HuH-7 (cell line): ENCODE measurements at regions not wholly inside any gene's neighbourhood (a gene's known extent, or its start where the extent isn't known, plus 50 kb on each side); places are given as distances from the start of the nearest gene placed in this dataset.

ENCODE experiments used
- DNase-seq: peaks from one replicate; pipeline ENCODE4 v3.0.0; 2011; ENCODE audit warnings: low spot score

- no peak for DNase-seq
These were observed 415.4 kb downstream of the SLITRK5 start for GRCh38 chr13:88086577-88086976.

DNA sequence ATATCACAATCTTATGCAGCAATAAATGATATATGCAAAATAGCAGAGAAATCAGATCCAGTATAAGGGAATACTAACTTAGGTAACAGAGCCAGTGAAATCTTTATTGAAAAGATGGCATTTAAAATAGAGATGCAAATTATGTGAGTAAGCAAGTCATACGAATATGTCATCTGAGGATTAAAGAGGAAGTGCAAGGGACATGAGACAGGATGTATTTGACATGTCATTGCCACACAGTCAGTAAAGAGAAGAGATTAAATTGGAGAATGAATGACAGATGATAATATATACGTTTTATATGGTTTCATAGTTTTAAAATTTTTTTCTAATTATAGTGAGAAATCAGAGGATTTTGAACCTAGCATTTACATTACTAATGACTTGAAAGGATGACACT lies 426.4 kb downstream of the SLITRK5 start:
- DNase-seq, result no peak

- no peak for DNase-seq
These were observed 432.7 kb downstream of the SLITRK5 start for GRCh38 chr13:88103824-88104223.

DNA sequence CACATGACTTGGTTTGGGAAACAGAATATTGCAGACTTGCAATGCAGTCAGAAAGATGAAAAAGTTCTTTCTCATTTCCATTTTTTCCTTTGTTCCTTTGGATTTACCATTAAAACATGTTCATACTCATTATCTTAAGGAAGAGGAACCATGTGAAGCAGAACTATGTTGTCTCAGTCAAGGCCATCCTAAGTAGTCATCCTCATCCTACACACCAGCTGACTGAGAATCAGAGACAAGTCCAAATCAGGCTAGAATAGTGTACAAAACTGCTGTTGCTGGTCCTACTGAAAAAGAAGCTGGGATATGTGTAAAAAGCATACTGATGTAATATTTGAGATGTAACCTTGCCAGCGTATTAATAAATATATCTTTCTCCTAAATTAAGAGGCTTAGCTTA lies 433.4 kb downstream of the SLITRK5 start:
- no peak for DNase-seq

DNA sequence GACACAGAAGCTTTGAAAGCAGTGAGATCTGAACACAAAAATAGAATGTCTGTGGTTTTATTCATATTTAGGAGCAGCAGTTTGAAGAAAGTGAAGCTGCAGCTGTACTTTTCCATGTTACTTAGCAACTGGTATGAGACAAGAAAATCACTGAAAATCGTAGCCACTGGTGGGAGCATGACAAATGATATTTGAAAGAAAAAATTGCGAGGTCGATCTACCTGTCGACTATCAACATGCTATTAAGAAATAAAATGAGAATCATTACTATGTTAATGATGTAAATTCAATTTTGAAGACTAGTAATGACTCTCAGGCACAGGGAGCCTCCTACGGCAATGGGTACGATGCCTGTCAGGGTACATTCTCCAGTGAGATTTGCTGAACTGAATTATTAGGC lies 436.4 kb downstream of the SLITRK5 start:
- DNase-seq, result no peak

GRCh38 chr13:88112526-88112925 lies 441.4 kb downstream of the SLITRK5 start:
- DNase-seq, result no peak

DNA sequence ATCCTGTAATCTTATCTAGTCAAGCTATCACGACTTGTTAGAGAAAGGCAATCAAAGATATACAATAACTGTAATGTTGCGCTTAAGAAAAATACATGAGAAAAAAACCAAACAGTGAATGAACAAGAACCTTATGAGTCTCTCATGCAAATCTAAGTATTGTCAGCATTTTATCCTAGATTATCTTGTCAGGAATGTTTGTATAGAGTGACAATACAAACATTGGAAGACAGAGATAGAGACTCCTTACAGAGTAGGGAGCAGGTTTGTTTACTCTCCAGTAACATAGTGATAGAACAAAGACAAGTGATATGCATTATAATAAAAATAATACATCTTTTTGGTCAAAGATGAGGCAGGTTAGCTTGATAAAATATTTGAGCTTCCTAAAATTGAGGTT lies 444.8 kb downstream of the SLITRK5 start:
- no peak for DNase-seq

DNA sequence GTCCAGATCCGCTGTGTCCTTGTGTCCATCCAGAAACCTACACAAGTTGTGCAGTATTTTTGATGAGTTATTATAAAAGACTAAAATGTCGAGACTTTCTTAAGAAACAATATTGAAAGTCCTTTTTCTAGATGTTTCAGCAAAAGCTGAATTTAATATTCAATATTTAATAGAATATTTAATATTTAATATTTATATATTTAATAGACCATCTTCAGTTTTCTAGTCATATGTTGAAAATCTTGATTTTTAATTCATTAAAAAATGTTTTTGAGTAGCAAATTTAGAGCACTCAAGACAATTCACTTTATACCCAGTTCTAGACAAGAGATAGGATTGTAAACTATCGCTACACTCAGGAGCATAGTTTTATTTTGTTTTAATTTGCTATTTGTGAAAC lies 447.8 kb downstream of the SLITRK5 start:
- DNase-seq, result no peak

DNA sequence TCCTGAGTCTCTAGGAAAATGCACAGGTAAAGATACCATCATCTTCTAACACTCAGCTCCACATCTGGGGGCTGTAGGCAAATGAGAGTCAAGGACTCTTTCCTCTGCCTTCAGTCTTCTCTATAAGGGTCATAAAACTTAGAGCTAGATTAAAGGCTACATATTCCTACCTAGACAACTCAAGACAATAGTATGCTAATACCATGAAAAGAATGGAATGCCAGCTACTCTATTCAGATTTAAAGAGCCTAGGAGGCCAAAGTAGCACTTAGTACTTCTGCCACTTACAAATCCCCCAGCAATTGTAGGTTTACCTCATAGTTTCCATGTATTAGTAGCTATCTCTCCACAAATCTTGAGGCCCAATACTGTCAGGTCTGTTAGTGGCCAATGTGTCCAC lies 453.0 kb downstream of the SLITRK5 start:
- no peak for DNase-seq

GRCh38 chr13:88125055-88125454 lies 453.9 kb downstream of the SLITRK5 start:
- DNase-seq, result no peak

GRCh38 chr13:88136098-88136790 lies 465.1 kb downstream of the SLITRK5 start:
- no peak for DNase-seq

GRCh38 chr13:88142653-88143052 lies 471.5 kb downstream of the SLITRK5 start:
- DNase-seq, result no peak

- no peak for DNase-seq
These were observed 473.4 kb downstream of the SLITRK5 start for GRCh38 chr13:88144580-88144979.

DNA sequence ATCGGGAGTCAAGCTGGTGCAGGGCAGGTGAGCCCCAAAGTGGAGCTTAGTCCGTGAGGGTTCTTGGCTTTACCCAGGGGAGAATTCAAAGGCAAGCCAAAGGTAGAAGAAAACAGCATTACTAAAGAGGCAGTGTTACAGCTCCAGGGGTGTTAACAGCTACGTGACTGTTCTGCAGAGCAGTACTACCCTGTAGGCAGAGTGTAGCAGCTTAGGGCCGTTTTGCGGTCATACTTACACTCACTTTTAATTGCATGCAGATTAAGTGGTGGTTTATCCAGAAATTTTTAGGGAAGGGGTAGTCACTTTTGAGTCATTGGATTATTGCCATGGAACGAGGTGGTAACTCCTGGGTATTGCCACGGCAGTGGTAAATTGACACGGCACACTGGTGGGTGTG lies 482.2 kb downstream of the SLITRK5 start:
- no peak for DNase-seq

DNA sequence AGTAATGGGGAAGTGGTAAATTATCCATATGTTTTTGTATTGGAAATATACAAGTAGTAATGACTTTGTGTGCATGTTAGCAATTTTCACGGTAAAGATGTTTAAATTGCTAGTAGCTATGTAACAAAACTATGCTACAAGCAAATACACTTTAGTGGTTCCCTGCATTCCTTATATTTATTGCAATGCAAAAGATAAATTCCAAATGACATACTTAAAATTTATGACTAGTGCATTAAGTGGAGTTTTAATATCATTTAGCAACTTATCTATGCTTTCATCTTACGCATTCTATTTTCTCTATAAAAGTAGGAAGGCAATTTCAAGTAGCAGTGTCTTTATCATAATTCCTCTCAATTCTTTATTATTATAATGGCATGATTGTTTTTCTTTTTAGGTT lies 482.8 kb downstream of the SLITRK5 start:
- DNase-seq, result no peak

- no peak for DNase-seq
These were observed 491.0 kb downstream of the SLITRK5 start for GRCh38 chr13:88162076-88162702.

- DNase-seq, result no peak
These were observed 505.1 kb downstream of the SLITRK5 start for GRCh38 chr13:88176231-88176630.

- no peak for DNase-seq
These were observed 512.3 kb downstream of the SLITRK5 start for GRCh38 chr13:88183440-88183839.

- DNase-seq, result no peak
These were observed 517.8 kb downstream of the SLITRK5 start for GRCh38 chr13:88188986-88189385.

DNA sequence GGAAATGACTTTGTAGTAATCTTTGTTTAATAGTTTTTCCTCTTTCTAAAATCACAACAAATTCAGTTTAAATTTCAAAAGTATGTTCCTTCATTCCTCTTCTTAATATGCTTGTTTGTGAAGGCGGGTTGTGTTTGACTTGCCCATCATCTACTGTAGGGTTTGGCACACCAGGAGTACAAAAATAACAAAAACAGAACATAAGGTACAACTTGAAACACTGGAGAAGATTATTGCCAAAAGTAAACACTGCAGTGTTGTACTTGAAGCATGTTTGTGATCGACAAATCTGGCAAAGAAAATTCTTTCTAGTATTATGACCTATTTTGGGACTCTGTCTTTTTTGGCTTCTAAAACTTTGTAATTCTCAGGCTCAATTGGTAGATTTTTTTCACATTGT lies 518.6 kb downstream of the SLITRK5 start:
- no peak for DNase-seq

DNA sequence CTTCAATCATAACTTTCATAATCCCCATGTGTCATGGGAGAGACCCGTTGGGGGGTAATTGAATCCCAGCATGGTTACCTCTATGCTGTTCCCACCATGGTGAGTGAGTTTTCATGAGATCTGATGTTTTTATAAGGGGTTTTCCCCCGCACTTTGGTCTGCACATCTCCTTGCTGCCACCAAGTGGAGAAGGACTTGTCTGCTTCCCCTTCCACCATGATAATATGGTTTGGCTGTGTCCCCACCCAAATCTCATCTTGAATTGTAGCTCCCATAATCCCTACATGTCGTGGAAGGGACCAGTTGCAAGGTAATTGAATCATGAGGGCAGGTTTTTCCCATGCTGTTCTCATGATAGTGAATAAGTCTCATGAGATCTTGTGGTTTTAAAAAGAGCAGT lies 524.9 kb downstream of the SLITRK5 start:
- DNase-seq, result no peak

DNA sequence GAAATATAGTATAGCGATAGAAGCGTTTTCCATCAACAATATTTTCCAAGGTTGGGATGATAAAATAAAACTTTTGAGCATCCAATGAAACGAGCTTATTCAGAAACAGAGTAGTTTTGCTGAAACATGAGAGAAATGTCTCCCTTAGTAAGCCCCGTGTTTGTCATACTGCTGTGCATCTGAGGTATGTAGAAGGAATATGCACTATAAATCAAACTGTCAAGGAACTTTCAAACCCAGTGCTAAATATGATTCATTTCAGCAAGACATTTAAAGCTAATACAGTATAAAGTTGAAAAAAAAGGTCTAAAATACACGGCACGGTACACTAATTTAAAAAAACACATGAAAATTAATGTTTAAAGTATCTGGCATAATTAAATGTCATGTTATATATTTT lies 546.2 kb downstream of the SLITRK5 start:
- DNase-seq, result no peak

GRCh38 chr13:88217883-88218282 lies 546.7 kb downstream of the SLITRK5 start:
- DNase-seq, result no peak

DNA sequence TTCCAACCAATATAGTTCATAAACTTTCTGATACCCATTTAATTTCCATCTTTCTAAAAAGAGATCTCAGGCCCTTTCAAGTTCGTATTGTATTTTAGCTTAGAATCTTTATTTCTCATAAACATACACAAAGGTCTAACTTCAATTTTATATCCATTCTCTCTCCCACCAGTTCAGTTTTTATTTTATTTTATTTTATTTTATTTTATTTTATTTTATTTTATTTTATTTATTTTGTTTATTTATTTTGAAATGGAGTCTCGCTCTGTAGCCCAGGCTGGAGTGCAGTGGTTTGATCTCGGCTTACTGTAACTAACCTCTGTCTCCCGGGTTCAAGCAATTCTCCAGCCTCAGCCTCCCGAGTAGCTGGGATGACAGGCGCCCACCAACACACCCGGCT lies 552.8 kb downstream of the SLITRK5 start:
- DNase-seq, result no peak
